Hepatocyte (in vitro differentiated cells): ENCODE measurements at regions not wholly inside any gene's neighbourhood (a gene's known extent, or its start where the extent isn't known, plus 50 kb on each side); places are given as distances from the start of the nearest gene placed in this dataset.

Experiments used
- CTCF ChIP-seq: fragments of 200-600 bp; sonication (generic); IDR thresholded peaks from 2 replicates; pipeline ENCODE4 v1.5.1; 2016; ENCODE audit warnings: antibody characterized with exemption, mild to moderate bottlenecking; ENCODE audit not compliant: poor library complexity
- EZH2 ChIP-seq: fragments of 200-600 bp; sonication (generic); IDR thresholded peaks from 2 replicates; pipeline ENCODE4 v1.6.1; 2016; ENCODE audit warnings: antibody characterized with exemption, mild to moderate bottlenecking, borderline replicate concordance
- EZH2phosphoT487 ChIP-seq: fragments of 200-600 bp; sonication (generic); IDR thresholded peaks from one replicate; pipeline ENCODE4 v1.6.1; 2018; ENCODE audit warnings: antibody characterized with exemption, mild to moderate bottlenecking, low read depth, moderate library complexity; ENCODE audit not compliant: unreplicated experiment, severe bottlenecking

GRCh38 chr5:17428176-17428800 is 69.7 kb upstream of the TAF11L2 start:
- TF ChIP-seq CTCF (no peak), EZH2 (no peak), EZH2phosphoT487 (no peak)
